ENCODE measurements at regions not wholly inside any gene's neighbourhood (a gene's known extent, or its start where the extent isn't known, plus 50 kb on each side); places are given as distances from the start of the nearest gene placed in this dataset.

DNA sequence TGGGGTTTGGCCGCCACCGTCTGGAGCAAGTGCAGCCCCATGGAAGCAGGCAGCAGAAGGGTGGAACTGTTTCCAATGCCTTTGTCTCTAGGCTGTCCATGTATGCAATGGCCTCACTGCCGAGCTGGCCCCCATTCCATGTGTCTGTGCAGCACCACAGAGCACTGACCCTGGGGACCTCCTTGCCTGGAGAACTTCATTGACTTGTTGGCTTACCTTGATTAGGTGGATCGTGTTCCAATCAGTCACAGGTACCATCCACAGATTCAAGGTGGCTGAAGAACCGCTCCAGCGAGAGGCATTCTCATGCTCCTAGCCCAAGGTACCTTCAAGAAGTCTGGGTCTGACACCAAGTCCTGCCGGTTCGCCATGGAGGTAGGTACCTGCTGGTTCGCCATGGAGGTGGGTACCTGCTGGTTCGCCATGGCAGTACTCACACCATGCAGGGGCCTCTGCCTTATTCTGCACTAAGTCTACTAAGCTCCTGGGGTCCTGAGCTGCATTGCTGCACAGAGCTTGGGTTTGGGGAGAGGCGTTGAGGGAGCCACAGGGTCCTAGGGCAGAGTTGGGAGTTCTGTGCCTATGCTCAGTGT is 358.3 kb upstream of the IRX1 start (continued):
- TF ChIP-seq, protein P1, sequence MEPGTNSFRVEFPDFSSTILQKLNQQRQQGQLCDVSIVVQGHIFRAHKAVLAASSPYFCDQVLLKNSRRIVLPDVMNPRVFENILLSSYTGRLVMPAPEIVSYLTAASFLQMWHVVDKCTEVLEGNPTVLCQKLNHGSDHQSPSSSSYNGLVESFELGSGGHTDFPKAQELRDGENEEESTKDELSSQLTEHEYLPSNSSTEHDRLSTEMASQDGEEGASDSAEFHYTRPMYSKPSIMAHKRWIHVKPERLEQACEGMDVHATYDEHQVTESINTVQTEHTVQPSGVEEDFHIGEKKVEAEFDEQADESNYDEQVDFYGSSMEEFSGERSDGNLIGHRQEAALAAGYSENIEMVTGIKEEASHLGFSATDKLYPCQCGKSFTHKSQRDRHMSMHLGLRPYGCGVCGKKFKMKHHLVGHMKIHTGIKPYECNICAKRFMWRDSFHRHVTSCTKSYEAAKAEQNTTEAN (CRISPR knock-in tag; IDR thresholded peaks at IDR 0.05): no peak
- TF ChIP-seq FOXP1 (CRISPR knock-in tag; IDR thresholded peaks at IDR 0.05; ENCODE audit: borderline replicate concordance) (no peak), NFATC4 (CRISPR knock-in tag; IDR thresholded peaks at IDR 0.05) (no peak), CREB1 (CRISPR knock-in tag; IDR thresholded peaks at IDR 0.05) (no peak), GRHL2 (CRISPR knock-in tag; IDR thresholded peaks at IDR 0.05; ENCODE audit: insufficient replicate concordance, severe bottlenecking) (no peak), ZBTB21 (CRISPR knock-in tag; IDR thresholded peaks at IDR 0.05; ENCODE audit: borderline replicate concordance) (no peak)
- TF ChIP-seq, protein P2, sequence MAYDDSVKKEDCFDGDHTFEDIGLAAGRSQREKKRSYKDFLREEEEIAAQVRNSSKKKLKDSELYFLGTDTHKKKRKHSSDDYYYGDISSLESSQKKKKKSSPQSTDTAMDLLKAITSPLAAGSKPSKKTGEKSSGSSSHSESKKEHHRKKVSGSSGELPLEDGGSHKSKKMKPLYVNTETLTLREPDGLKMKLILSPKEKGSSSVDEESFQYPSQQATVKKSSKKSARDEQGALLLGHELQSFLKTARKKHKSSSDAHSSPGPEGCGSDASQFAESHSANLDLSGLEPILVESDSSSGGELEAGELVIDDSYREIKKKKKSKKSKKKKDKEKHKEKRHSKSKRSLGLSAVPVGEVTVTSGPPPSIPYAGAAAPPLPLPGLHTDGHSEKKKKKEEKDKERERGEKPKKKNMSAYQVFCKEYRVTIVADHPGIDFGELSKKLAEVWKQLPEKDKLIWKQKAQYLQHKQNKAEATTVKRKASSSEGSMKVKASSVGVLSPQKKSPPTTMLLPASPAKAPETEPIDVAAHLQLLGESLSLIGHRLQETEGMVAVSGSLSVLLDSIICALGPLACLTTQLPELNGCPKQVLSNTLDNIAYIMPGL (CRISPR knock-in tag; IDR thresholded peaks at IDR 0.05): no peak
- TF ChIP-seq, protein P3, sequence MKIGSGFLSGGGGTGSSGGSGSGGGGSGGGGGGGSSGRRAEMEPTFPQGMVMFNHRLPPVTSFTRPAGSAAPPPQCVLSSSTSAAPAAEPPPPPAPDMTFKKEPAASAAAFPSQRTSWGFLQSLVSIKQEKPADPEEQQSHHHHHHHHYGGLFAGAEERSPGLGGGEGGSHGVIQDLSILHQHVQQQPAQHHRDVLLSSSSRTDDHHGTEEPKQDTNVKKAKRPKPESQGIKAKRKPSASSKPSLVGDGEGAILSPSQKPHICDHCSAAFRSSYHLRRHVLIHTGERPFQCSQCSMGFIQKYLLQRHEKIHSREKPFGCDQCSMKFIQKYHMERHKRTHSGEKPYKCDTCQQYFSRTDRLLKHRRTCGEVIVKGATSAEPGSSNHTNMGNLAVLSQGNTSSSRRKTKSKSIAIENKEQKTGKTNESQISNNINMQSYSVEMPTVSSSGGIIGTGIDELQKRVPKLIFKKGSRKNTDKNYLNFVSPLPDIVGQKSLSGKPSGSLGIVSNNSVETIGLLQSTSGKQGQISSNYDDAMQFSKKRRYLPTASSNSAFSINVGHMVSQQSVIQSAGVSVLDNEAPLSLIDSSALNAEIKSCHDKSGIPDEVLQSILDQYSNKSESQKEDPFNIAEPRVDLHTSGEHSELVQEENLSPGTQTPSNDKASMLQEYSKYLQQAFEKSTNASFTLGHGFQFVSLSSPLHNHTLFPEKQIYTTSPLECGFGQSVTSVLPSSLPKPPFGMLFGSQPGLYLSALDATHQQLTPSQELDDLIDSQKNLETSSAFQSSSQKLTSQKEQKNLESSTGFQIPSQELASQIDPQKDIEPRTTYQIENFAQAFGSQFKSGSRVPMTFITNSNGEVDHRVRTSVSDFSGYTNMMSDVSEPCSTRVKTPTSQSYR (CRISPR knock-in tag; IDR thresholded peaks at IDR 0.05): no peak
- TF ChIP-seq, protein P4, sequence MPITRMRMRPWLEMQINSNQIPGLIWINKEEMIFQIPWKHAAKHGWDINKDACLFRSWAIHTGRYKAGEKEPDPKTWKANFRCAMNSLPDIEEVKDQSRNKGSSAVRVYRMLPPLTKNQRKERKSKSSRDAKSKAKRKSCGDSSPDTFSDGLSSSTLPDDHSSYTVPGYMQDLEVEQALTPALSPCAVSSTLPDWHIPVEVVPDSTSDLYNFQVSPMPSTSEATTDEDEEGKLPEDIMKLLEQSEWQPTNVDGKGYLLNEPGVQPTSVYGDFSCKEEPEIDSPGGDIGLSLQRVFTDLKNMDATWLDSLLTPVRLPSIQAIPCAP (CRISPR knock-in tag; IDR thresholded peaks at IDR 0.05): no peak
- TF ChIP-seq, protein P5, sequence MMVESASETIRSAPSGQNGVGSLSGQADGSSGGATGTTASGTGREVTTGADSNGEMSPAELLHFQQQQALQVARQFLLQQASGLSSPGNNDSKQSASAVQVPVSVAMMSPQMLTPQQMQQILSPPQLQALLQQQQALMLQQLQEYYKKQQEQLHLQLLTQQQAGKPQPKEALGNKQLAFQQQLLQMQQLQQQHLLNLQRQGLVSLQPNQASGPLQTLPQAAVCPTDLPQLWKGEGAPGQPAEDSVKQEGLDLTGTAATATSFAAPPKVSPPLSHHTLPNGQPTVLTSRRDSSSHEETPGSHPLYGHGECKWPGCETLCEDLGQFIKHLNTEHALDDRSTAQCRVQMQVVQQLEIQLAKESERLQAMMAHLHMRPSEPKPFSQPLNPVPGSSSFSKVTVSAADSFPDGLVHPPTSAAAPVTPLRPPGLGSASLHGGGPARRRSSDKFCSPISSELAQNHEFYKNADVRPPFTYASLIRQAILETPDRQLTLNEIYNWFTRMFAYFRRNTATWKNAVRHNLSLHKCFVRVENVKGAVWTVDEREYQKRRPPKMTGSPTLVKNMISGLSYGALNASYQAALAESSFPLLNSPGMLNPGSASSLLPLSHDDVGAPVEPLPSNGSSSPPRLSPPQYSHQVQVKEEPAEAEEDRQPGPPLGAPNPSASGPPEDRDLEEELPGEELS (CRISPR knock-in tag; IDR thresholded peaks at IDR 0.05): no peak
- TF ChIP-seq, protein P6, sequence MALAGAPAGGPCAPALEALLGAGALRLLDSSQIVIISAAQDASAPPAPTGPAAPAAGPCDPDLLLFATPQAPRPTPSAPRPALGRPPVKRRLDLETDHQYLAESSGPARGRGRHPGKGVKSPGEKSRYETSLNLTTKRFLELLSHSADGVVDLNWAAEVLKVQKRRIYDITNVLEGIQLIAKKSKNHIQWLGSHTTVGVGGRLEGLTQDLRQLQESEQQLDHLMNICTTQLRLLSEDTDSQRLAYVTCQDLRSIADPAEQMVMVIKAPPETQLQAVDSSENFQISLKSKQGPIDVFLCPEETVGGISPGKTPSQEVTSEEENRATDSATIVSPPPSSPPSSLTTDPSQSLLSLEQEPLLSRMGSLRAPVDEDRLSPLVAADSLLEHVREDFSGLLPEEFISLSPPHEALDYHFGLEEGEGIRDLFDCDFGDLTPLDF (CRISPR knock-in tag; IDR thresholded peaks at IDR 0.05): no peak
- TF ChIP-seq, protein P7, sequence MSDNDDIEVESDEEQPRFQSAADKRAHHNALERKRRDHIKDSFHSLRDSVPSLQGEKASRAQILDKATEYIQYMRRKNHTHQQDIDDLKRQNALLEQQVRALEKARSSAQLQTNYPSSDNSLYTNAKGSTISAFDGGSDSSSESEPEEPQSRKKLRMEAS (CRISPR knock-in tag; IDR thresholded peaks at IDR 0.05): no peak
- TF ChIP-seq, protein P8, sequence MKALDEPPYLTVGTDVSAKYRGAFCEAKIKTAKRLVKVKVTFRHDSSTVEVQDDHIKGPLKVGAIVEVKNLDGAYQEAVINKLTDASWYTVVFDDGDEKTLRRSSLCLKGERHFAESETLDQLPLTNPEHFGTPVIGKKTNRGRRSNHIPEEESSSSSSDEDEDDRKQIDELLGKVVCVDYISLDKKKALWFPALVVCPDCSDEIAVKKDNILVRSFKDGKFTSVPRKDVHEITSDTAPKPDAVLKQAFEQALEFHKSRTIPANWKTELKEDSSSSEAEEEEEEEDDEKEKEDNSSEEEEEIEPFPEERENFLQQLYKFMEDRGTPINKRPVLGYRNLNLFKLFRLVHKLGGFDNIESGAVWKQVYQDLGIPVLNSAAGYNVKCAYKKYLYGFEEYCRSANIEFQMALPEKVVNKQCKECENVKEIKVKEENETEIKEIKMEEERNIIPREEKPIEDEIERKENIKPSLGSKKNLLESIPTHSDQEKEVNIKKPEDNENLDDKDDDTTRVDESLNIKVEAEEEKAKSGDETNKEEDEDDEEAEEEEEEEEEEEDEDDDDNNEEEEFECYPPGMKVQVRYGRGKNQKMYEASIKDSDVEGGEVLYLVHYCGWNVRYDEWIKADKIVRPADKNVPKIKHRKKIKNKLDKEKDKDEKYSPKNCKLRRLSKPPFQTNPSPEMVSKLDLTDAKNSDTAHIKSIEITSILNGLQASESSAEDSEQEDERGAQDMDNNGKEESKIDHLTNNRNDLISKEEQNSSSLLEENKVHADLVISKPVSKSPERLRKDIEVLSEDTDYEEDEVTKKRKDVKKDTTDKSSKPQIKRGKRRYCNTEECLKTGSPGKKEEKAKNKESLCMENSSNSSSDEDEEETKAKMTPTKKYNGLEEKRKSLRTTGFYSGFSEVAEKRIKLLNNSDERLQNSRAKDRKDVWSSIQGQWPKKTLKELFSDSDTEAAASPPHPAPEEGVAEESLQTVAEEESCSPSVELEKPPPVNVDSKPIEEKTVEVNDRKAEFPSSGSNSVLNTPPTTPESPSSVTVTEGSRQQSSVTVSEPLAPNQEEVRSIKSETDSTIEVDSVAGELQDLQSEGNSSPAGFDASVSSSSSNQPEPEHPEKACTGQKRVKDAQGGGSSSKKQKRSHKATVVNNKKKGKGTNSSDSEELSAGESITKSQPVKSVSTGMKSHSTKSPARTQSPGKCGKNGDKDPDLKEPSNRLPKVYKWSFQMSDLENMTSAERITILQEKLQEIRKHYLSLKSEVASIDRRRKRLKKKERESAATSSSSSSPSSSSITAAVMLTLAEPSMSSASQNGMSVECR (CRISPR knock-in tag; IDR thresholded peaks at IDR 0.05; ENCODE audit: borderline replicate concordance): no peak

All from WTC11 (cell line).